ENCODE measurements at regions not wholly inside any gene's neighbourhood (a gene's known extent, or its start where the extent isn't known, plus 50 kb on each side); places are given as distances from the start of the nearest gene placed in this dataset.

DNA sequence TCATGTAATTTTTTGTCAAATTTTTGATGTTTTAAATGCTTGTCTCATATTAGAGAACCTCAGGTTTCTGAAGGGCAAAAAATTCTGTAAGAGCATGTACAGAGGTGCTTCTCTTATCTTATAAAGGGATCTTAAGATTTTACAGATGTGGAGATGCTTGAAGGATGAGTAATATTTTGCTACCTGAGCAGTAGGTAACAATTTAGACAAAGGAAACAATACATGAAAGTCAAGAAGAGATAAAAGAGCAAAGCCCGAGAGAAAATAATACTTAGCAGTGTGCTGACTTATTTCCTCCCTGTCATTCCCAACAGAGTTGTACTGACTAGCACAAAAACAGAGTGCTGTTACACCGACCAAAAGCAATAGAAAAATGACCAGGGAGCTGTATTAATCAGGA lies 98.1 kb upstream of the PTPRR start:
- Histone ChIP-seq H4K20me1 (ENCODE audit: insufficient read depth) (no peaks in the 10 kb centered on the region), H2AFZ (ENCODE audit: low read depth, low read length) (no peak overlapping the region), H3K9ac (ENCODE audit: low read length) (no peak overlapping the region), H3K79me2 (replicated peaks; ENCODE audit: insufficient read depth, low read length) (no peaks in the 10 kb centered on the region), H3K9me2 (ENCODE audit: insufficient read depth, low read length) (no peaks in the 10 kb centered on the region), H3K9me3 (ENCODE audit: low read length) (no peaks in the 10 kb centered on the region), H3K27me3 (ENCODE audit: insufficient read depth, low read depth, low read length) (no peaks in the 10 kb centered on the region), H3F3A (ENCODE audit: insufficient read depth, low read length, poor library complexity, severe bottlenecking) (no peaks in the 10 kb centered on the region), H3K27ac (ENCODE audit: low read length) (no peak overlapping the region), H3K36me3 (ENCODE audit: insufficient read depth, low read length) (no peaks in the 10 kb centered on the region), H3K4me2 (ENCODE audit: low read length) (no peak overlapping the region), H3K4me3 (ENCODE audit: low read length) (no peak overlapping the region)
- TF ChIP-seq SMC3 (conservative IDR thresholded peaks at IDR 0.05; ENCODE audit: poor library complexity) (no peak), EZH2 (IDR thresholded peaks at IDR 0.05; ENCODE audit: borderline replicate concordance, insufficient read depth, low read length, poor library complexity, severe bottlenecking) (no peak), POLR2AphosphoS5 (IDR thresholded peaks at IDR 0.05) (no peak), EP300 (conservative IDR thresholded peaks at IDR 0.05; ENCODE audit: poor library complexity, severe bottlenecking) (no peak), MXI1 (conservative IDR thresholded peaks at IDR 0.05; ENCODE audit: poor library complexity, severe bottlenecking) (no peak), REST (IDR thresholded peaks at IDR 0.05; ENCODE audit: borderline replicate concordance) (no peak)
- TF ChIP-seq, protein P1, sequence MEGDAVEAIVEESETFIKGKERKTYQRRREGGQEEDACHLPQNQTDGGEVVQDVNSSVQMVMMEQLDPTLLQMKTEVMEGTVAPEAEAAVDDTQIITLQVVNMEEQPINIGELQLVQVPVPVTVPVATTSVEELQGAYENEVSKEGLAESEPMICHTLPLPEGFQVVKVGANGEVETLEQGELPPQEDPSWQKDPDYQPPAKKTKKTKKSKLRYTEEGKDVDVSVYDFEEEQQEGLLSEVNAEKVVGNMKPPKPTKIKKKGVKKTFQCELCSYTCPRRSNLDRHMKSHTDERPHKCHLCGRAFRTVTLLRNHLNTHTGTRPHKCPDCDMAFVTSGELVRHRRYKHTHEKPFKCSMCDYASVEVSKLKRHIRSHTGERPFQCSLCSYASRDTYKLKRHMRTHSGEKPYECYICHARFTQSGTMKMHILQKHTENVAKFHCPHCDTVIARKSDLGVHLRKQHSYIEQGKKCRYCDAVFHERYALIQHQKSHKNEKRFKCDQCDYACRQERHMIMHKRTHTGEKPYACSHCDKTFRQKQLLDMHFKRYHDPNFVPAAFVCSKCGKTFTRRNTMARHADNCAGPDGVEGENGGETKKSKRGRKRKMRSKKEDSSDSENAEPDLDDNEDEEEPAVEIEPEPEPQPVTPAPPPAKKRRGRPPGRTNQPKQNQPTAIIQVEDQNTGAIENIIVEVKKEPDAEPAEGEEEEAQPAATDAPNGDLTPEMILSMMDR (IDR thresholded peaks at IDR 0.05; ENCODE audit: poor library complexity, severe bottlenecking) = no peak

- Histone ChIP-seq H3F3A (ENCODE audit: insufficient read depth, low read length, poor library complexity, severe bottlenecking) (no peaks in the 10 kb centered on the region), H3K27me3 (ENCODE audit: insufficient read depth, low read depth, low read length) (no peaks in the 10 kb centered on the region), H3K4me2 (ENCODE audit: low read length) (no peak overlapping the region), H3K9ac (ENCODE audit: low read length) (no peak overlapping the region), H3K4me3 (ENCODE audit: low read length) (no peak overlapping the region), H3K9me2 (ENCODE audit: insufficient read depth, low read length) (no peaks in the 10 kb centered on the region), H3K79me2 (replicated peaks; ENCODE audit: insufficient read depth, low read length) (no peaks in the 10 kb centered on the region), H3K9me3 (ENCODE audit: low read length) (no peaks in the 10 kb centered on the region), H2AFZ (ENCODE audit: low read depth, low read length) (no peak overlapping the region), H3K27ac (ENCODE audit: low read length) (no peak overlapping the region), H4K20me1 (ENCODE audit: insufficient read depth) (no peaks in the 10 kb centered on the region), H3K36me3 (ENCODE audit: insufficient read depth, low read length) (no peaks in the 10 kb centered on the region)
- no peak for TF ChIP-seq TAF1 (IDR thresholded peaks at IDR 0.05; ENCODE audit: low read depth)
- TF ChIP-seq, protein P1 (IDR thresholded peaks at IDR 0.05; ENCODE audit: poor library complexity, severe bottlenecking) = peak; percentile 80
- TF ChIP-seq EP300 (conservative IDR thresholded peaks at IDR 0.05; ENCODE audit: poor library complexity, severe bottlenecking) = no peak
- peak; percentile 89 for TF ChIP-seq RAD21 (conservative IDR thresholded peaks at IDR 0.05)
- TF ChIP-seq SMC3 (conservative IDR thresholded peaks at IDR 0.05; ENCODE audit: poor library complexity) = peak; percentile 87
These were observed 93.7 kb upstream of the PTPRR start for GRCh38 chr12:71014180-71014785.
